NB4 (cell line): ENCODE measurements at regions not wholly inside any gene's neighbourhood (a gene's known extent, or its start where the extent isn't known, plus 50 kb on each side); places are given as distances from the start of the nearest gene placed in this dataset.

Source experiments
- POLR2A ChIP-seq: IDR thresholded peaks from 2 replicates; pipeline ENCODE4 v1.6.1; 2011; ENCODE audit warnings: mild to moderate bottlenecking; ENCODE audit not compliant: insufficient read length; ENCODE audit errors: extremely low read depth
- TF ChIP-seq, protein P1 (sequence below): IDR thresholded peaks from one replicate; pipeline ENCODE4 v1.5.1; 2012; ENCODE audit warnings: low read depth, low read length

DNA sequence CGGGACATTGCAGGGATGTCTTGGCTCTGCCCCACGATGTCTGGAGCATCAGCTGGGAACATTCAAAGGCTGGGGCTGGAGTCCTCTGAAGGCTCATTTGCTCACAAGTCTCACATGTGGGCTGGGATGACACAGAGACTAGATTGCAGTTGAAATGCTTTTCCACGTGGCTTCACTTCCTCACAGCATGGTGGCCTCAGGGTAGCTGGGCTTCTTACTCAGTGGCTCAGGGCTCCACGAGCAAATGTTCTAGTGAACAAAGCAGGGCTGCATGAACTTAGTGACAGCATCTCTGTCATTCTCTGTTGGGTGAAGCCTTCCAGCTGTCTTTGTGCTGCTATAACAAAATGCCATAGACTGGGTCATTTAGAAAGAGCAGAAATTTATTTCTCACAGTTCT, 247.0 kb upstream of the POU3F1 start:
- TF ChIP-seq, protein P1, sequence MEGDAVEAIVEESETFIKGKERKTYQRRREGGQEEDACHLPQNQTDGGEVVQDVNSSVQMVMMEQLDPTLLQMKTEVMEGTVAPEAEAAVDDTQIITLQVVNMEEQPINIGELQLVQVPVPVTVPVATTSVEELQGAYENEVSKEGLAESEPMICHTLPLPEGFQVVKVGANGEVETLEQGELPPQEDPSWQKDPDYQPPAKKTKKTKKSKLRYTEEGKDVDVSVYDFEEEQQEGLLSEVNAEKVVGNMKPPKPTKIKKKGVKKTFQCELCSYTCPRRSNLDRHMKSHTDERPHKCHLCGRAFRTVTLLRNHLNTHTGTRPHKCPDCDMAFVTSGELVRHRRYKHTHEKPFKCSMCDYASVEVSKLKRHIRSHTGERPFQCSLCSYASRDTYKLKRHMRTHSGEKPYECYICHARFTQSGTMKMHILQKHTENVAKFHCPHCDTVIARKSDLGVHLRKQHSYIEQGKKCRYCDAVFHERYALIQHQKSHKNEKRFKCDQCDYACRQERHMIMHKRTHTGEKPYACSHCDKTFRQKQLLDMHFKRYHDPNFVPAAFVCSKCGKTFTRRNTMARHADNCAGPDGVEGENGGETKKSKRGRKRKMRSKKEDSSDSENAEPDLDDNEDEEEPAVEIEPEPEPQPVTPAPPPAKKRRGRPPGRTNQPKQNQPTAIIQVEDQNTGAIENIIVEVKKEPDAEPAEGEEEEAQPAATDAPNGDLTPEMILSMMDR, result no peak
- TF ChIP-seq POLR2A, result no peak
